ENCODE measurements at regions not wholly inside any gene's neighbourhood (a gene's known extent, or its start where the extent isn't known, plus 50 kb on each side); places are given as distances from the start of the nearest gene placed in this dataset.

GRCh38 chr14:84254290-84254689, 1275.7 kb upstream of the FLRT2 start:
- no peak overlapping the region for H3K27ac ChIP-seq
- TF ChIP-seq FOXP2 (optimal IDR thresholded peaks at IDR 0.05; ENCODE audit: control extremely low read depth, extremely low read length, insufficient read depth) (no peak), EZH2 (IDR thresholded peaks at IDR 0.05) (no peak), POLR2AphosphoS5 (IDR thresholded peaks at IDR 0.05; ENCODE audit: borderline replicate concordance, low read depth, low read length) (no peak)
- no peak for DNase-seq (ENCODE audit: low read depth, low spot score)
- no peak overlapping the region for H3K9ac ChIP-seq (ENCODE audit: insufficient read length)
- no peaks in the 10 kb centered on the region for H3K9me3 ChIP-seq (ENCODE audit: low read depth, low read length)
- no peaks in the 10 kb centered on the region for H3K36me3 ChIP-seq (ENCODE audit: insufficient read depth, low read length)
- no peak overlapping the region for H3K4me3 ChIP-seq

- no peaks in the 10 kb centered on the region for H3K9me3 ChIP-seq (ENCODE audit: low read depth, low read length)
- no peak for DNase-seq (ENCODE audit: low read depth, low spot score)
- TF ChIP-seq EZH2 (IDR thresholded peaks at IDR 0.05) (no peak), POLR2AphosphoS5 (IDR thresholded peaks at IDR 0.05; ENCODE audit: borderline replicate concordance, low read depth, low read length) (no peak)
- no peak overlapping the region for H3K9ac ChIP-seq (ENCODE audit: insufficient read length)
- H3K27ac ChIP-seq: no peak overlapping the region
- H3K4me3 ChIP-seq: no peak overlapping the region
- H3K36me3 ChIP-seq (ENCODE audit: insufficient read depth, low read length): no peaks in the 10 kb centered on the region
Measured at GRCh38 chr14:84262932-84263331, 1267.0 kb upstream of the FLRT2 start.

GRCh38 chr14:84272290-84272721, 1257.6 kb upstream of the FLRT2 start:
- TF ChIP-seq POLR2AphosphoS5 (IDR thresholded peaks at IDR 0.05; ENCODE audit: borderline replicate concordance, low read depth, low read length): peak; percentile 61; the same call in 1 of the 2 replicates
- TF ChIP-seq EZH2 (IDR thresholded peaks at IDR 0.05): no peak
- peak; percentile 70 for TF ChIP-seq FOXP2 (optimal IDR thresholded peaks at IDR 0.05; ENCODE audit: control extremely low read depth, extremely low read length, insufficient read depth)
- Histone ChIP-seq H3K9ac (ENCODE audit: insufficient read length) (no peak overlapping the region), H3K27ac (no peak overlapping the region), H3K4me3 (peak overlapping the region; percentile 32; the same call in 1 of the 2 replicates), H3K36me3 (ENCODE audit: insufficient read depth, low read length) (no peaks in the 10 kb centered on the region), H3K9me3 (ENCODE audit: low read depth, low read length) (no peaks in the 10 kb centered on the region)
- DNase-seq (ENCODE audit: low read depth, low spot score): peak; percentile 86

- TF ChIP-seq POLR2AphosphoS5 (IDR thresholded peaks at IDR 0.05; ENCODE audit: borderline replicate concordance, low read depth, low read length): no peak; the same call in 1 of the 2 replicates
- no peak for TF ChIP-seq FOXP2 (optimal IDR thresholded peaks at IDR 0.05; ENCODE audit: control extremely low read depth, extremely low read length, insufficient read depth)
- no peak for TF ChIP-seq EZH2 (IDR thresholded peaks at IDR 0.05)
- H3K36me3 ChIP-seq (ENCODE audit: insufficient read depth, low read length): no peaks in the 10 kb centered on the region
- no peak overlapping the region for H3K9ac ChIP-seq (ENCODE audit: insufficient read length)
- H3K9me3 ChIP-seq (ENCODE audit: low read depth, low read length): no peaks in the 10 kb centered on the region
- peak overlapping the region; percentile 34; the same call in 1 of the 2 replicates for H3K27ac ChIP-seq
- DNase-seq (ENCODE audit: low read depth, low spot score): no peak
- H3K4me3 ChIP-seq: peak overlapping the region; percentile 36
Measured at GRCh38 chr14:84273181-84273580, 1256.8 kb upstream of the FLRT2 start.

GRCh38 chr14:84282618-84283017, 1247.3 kb upstream of the FLRT2 start:
- TF ChIP-seq FOXP2 (optimal IDR thresholded peaks at IDR 0.05; ENCODE audit: control extremely low read depth, extremely low read length, insufficient read depth) (no peak), EZH2 (IDR thresholded peaks at IDR 0.05) (no peak), POLR2AphosphoS5 (IDR thresholded peaks at IDR 0.05; ENCODE audit: borderline replicate concordance, low read depth, low read length) (no peak)
- Histone ChIP-seq H3K36me3 (ENCODE audit: insufficient read depth, low read length) (no peaks in the 10 kb centered on the region), H3K27ac (no peak overlapping the region), H3K9ac (ENCODE audit: insufficient read length) (no peak overlapping the region), H3K9me3 (ENCODE audit: low read depth, low read length) (no peaks in the 10 kb centered on the region; the same call in 1 of the 2 replicates), H3K4me3 (no peak overlapping the region)
- DNase-seq (ENCODE audit: low read depth, low spot score): no peak

- no peak for DNase-seq (ENCODE audit: low read depth, low spot score)
- Histone ChIP-seq H3K36me3 (ENCODE audit: insufficient read depth, low read length) (no peaks in the 10 kb centered on the region), H3K4me3 (no peak overlapping the region), H3K9me3 (ENCODE audit: low read depth, low read length) (no peaks in the 10 kb centered on the region), H3K27ac (no peak overlapping the region), H3K9ac (ENCODE audit: insufficient read length) (no peak overlapping the region)
- no peak for TF ChIP-seq EZH2 (IDR thresholded peaks at IDR 0.05)
- TF ChIP-seq POLR2AphosphoS5 (IDR thresholded peaks at IDR 0.05; ENCODE audit: borderline replicate concordance, low read depth, low read length): no peak
- no peak for TF ChIP-seq FOXP2 (optimal IDR thresholded peaks at IDR 0.05; ENCODE audit: control extremely low read depth, extremely low read length, insufficient read depth)
Measured at GRCh38 chr14:84288781-84289180, 1241.2 kb upstream of the FLRT2 start.

- no peak for DNase-seq (ENCODE audit: low read depth, low spot score)
- H3K9ac ChIP-seq (ENCODE audit: insufficient read length): no peak overlapping the region
- H3K27ac ChIP-seq: no peak overlapping the region
- no peak overlapping the region for H3K4me3 ChIP-seq
- no peak for TF ChIP-seq POLR2AphosphoS5 (IDR thresholded peaks at IDR 0.05; ENCODE audit: borderline replicate concordance, low read depth, low read length)
- no peak for TF ChIP-seq EZH2 (IDR thresholded peaks at IDR 0.05)
- no peak for TF ChIP-seq FOXP2 (optimal IDR thresholded peaks at IDR 0.05; ENCODE audit: control extremely low read depth, extremely low read length, insufficient read depth)
- H3K36me3 ChIP-seq (ENCODE audit: insufficient read depth, low read length): no peaks in the 10 kb centered on the region
- no peaks in the 10 kb centered on the region for H3K9me3 ChIP-seq (ENCODE audit: low read depth, low read length)
Measured at GRCh38 chr14:84298663-84299195, 1231.2 kb upstream of the FLRT2 start.

GRCh38 chr14:84303140-84303539, 1226.8 kb upstream of the FLRT2 start:
- no peaks in the 10 kb centered on the region for H3K9me3 ChIP-seq (ENCODE audit: low read depth, low read length)
- no peak overlapping the region for H3K4me3 ChIP-seq
- no peaks in the 10 kb centered on the region for H3K36me3 ChIP-seq (ENCODE audit: insufficient read depth, low read length)
- no peak for DNase-seq (ENCODE audit: low read depth, low spot score)
- no peak overlapping the region for H3K27ac ChIP-seq
- H3K9ac ChIP-seq (ENCODE audit: insufficient read length): no peak overlapping the region
- TF ChIP-seq POLR2AphosphoS5 (IDR thresholded peaks at IDR 0.05; ENCODE audit: borderline replicate concordance, low read depth, low read length): no peak
- TF ChIP-seq FOXP2 (optimal IDR thresholded peaks at IDR 0.05; ENCODE audit: control extremely low read depth, extremely low read length, insufficient read depth): no peak
- no peak for TF ChIP-seq EZH2 (IDR thresholded peaks at IDR 0.05)

- TF ChIP-seq POLR2AphosphoS5 (IDR thresholded peaks at IDR 0.05; ENCODE audit: borderline replicate concordance, low read depth, low read length): no peak
- no peak for TF ChIP-seq FOXP2 (optimal IDR thresholded peaks at IDR 0.05; ENCODE audit: control extremely low read depth, extremely low read length, insufficient read depth)
- Histone ChIP-seq H3K9me3 (ENCODE audit: low read depth, low read length) (no peaks in the 10 kb centered on the region), H3K4me3 (no peak overlapping the region), H3K36me3 (ENCODE audit: insufficient read depth, low read length) (no peaks in the 10 kb centered on the region), H3K27ac (no peak overlapping the region), H3K9ac (ENCODE audit: insufficient read length) (no peak overlapping the region)
- DNase-seq (ENCODE audit: low read depth, low spot score): no peak
Measured at GRCh38 chr14:84312551-84312950, 1217.4 kb upstream of the FLRT2 start.
